ENCODE measurements at regions not wholly inside any gene's neighbourhood (a gene's known extent, or its start where the extent isn't known, plus 50 kb on each side); places are given as distances from the start of the nearest gene placed in this dataset.

- Histone ChIP-seq H3K27me3 (ENCODE audit: low read depth) (no peaks in the 10 kb centered on the region), H3K9me3 (replicated peaks) (no peaks in the 10 kb centered on the region), H3K4me3 (no peak overlapping the region), H3K36me3 (no peaks in the 10 kb centered on the region), H3K27ac (replicated peaks) (no peak overlapping the region), H3K4me1 (no peaks in the 10 kb centered on the region)
- no peak for TF ChIP-seq CTCF (IDR thresholded peaks at IDR 0.05; ENCODE audit: borderline replicate concordance)
- DNase-seq = no peak
- intact Hi-C loops (cut with micrococcal nuclease) = no loop called here
Observed at GRCh38 chr2:84299211-84299775, 159.8 kb downstream of the SUCLG1 start.

DNA sequence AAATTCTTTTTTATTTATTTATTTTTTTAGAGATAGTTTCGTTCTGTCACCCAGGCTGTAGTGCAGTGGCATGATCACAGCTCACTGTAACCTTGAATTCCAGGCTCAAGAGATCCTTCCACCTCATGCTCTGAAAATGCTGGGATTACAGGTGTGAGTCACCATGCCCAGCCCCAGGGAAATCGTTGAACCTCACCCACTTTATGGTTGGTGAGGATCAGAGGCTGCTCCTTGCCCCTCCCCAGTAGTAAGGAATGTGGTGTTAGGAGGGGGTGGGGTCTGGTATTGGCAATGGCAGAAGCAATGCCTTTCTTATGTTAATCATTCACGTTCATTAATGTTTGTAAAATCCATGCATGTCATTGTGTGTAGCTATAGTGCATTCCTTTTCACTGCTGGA lies 161.9 kb downstream of the SUCLG1 start:
- intact Hi-C loops (cut with micrococcal nuclease) = no loop called here
- H3K36me3 ChIP-seq = no peaks in the 10 kb centered on the region
- H3K4me3 ChIP-seq = no peak overlapping the region
- no peaks in the 10 kb centered on the region for H3K27me3 ChIP-seq (ENCODE audit: low read depth)
- H3K9me3 ChIP-seq (replicated peaks) = no peaks in the 10 kb centered on the region
- no peak for TF ChIP-seq CTCF (IDR thresholded peaks at IDR 0.05; ENCODE audit: borderline replicate concordance)
- DNase-seq = no peak
- no peak overlapping the region for H3K27ac ChIP-seq (replicated peaks)
- no peaks in the 10 kb centered on the region for H3K4me1 ChIP-seq

GRCh38 chr2:84293791-84294380 lies 165.2 kb downstream of the SUCLG1 start:
- Histone ChIP-seq H3K9me3 (replicated peaks) (no peaks in the 10 kb centered on the region), H3K4me1 (no peaks in the 10 kb centered on the region), H3K27me3 (ENCODE audit: low read depth) (no peaks in the 10 kb centered on the region), H3K27ac (replicated peaks) (no peak overlapping the region), H3K4me3 (no peak overlapping the region), H3K36me3 (no peaks in the 10 kb centered on the region)
- intact Hi-C loops (cut with micrococcal nuclease) = no loop called here
- no peak for DNase-seq
- TF ChIP-seq CTCF (IDR thresholded peaks at IDR 0.05; ENCODE audit: borderline replicate concordance) = no peak

DNA sequence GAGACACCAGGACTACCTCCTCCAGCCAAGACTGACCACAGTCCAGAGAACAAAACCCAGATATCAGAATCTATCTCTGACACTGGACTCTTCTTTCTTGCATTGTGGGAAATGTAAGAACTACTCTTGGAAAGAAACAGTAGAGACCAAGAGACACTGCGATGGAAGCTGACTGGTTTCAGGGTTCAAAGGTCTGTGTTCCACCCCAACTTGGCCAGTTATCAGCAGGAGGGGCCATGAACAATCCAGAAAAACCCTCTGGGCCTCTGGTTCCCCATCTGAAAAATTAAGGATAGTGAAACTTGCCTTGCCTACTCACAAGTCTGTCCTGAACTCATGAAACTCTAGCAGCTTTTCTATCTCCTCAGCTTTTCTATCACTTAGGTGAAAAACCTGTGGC lies 166.5 kb downstream of the SUCLG1 start:
- no peaks in the 10 kb centered on the region for H3K4me1 ChIP-seq
- H3K9me3 ChIP-seq (replicated peaks) = no peaks in the 10 kb centered on the region
- no peak overlapping the region for H3K27ac ChIP-seq (replicated peaks)
- H3K36me3 ChIP-seq = no peaks in the 10 kb centered on the region
- DNase-seq = no peak
- H3K4me3 ChIP-seq = no peak overlapping the region
- no peaks in the 10 kb centered on the region for H3K27me3 ChIP-seq (ENCODE audit: low read depth)
- TF ChIP-seq CTCF (IDR thresholded peaks at IDR 0.05; ENCODE audit: borderline replicate concordance) = no peak
- intact Hi-C loops (cut with micrococcal nuclease) = no loop called here

DNA sequence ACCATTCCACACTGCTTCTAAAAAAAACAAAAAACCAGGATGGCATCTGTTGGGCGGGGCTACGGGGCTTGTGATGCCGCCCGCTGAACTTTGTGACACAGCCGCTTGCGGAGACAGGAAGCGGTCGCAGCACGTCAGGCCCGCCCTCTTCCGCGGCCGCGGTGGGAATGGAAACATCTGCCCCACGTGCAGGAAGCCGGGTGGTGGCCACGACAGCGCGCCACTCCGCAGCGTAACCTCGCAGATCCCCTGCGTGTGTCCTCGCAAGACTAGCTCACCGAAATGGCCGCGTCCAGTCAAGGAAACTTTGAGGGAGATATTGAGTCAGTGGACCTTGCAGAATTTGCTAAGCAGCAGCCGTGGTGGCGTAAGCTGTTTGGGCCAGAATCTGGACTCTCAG lies 168.5 kb downstream of the SUCLG1 start:
- no peak for TF ChIP-seq CTCF (IDR thresholded peaks at IDR 0.05; ENCODE audit: borderline replicate concordance)

More for the DNA sequence above, 168.5 kb downstream of the SUCLG1 start:
- no peak for DNase-seq
- intact Hi-C loops (cut with micrococcal nuclease) = no loop called here
- Histone ChIP-seq H3K36me3 (no peaks in the 10 kb centered on the region), H3K27me3 (ENCODE audit: low read depth) (peaks cover 7% of the 10 kb centered on the region), H3K9me3 (replicated peaks) (no peaks in the 10 kb centered on the region), H3K4me1 (no peaks in the 10 kb centered on the region), H3K27ac (replicated peaks) (no peak overlapping the region), H3K4me3 (no peak overlapping the region)

All from left ventricle myocardium inferior (tissue), 1 donor.